NT2/D1 (cell line): ENCODE measurements at regions not wholly inside any gene's neighbourhood (a gene's known extent, or its start where the extent isn't known, plus 50 kb on each side); places are given as distances from the start of the nearest gene placed in this dataset.

Source experiments
- DNase-seq: peaks from one replicate; pipeline ENCODE4 v3.0.0-alpha.2; 2011; ENCODE audit warnings: low read depth, low spot score
- H3K27me3 ChIP-seq: 2 replicates; pipeline ENCODE4 v1.6.0; 2011; ENCODE audit warnings: mild to moderate bottlenecking; ENCODE audit not compliant: insufficient read length, insufficient read depth
- H3K36me3 ChIP-seq: 2 replicates; pipeline ENCODE4 v1.6.1; 2011; ENCODE audit warnings: mild to moderate bottlenecking, low read length, mixed read lengths; ENCODE audit not compliant: insufficient read depth, insufficient read length
- H3K4me1 ChIP-seq: 2 replicates; pipeline ENCODE4 v1.5.1; 2011; ENCODE audit not compliant: insufficient read depth, insufficient read length
- H3K4me3 ChIP-seq: 2 replicates; pipeline ENCODE4 v1.5.1; 2011; ENCODE audit warnings: low read depth; ENCODE audit not compliant: insufficient read length
- H3K9ac ChIP-seq: 2 replicates; pipeline ENCODE4 v1.6.0; 2011; ENCODE audit warnings: low read depth; ENCODE audit not compliant: insufficient read length
- H3K9me3 ChIP-seq: 2 replicates; pipeline ENCODE4 v1.5.1; 2011; ENCODE audit warnings: mild to moderate bottlenecking, low read length; ENCODE audit not compliant: insufficient read depth
- SUZ12 ChIP-seq: IDR thresholded peaks from 2 replicates; pipeline ENCODE4 v1.6.1; 2011; ENCODE audit not compliant: insufficient read length, insufficient read depth; ENCODE audit errors: extremely low read depth
- YY1 ChIP-seq: IDR thresholded peaks from 2 replicates; pipeline ENCODE4 v1.6.1; 2011; ENCODE audit not compliant: insufficient read length, insufficient read depth
- ZNF274 ChIP-seq: IDR thresholded peaks from 2 replicates; pipeline ENCODE4 v1.6.1; 2011; ENCODE audit warnings: mild to moderate bottlenecking, low read depth, low read length

DNA sequence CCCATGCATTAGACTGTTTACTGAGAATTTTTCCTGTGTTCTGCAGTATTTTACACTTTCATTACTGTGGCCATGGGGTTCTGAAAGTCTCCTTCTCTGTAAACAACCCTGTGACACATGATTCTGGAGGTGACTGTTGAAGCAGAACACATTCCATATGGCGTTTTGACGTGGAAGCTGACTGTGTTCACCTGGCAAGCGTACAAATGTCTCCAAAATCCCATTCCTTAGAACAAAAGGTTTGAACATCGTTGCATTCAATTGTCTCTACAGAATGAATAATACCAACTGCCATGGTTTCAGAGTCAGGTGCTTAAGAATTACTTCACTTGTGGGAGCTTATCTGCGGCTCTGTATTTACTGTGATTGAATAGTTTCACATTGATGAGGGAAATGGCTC is 485.6 kb upstream of the TMEM132C start:
- no peak for DNase-seq
- peaks cover 5% of the 10 kb centered on the region for H3K4me1 ChIP-seq
- H3K36me3 ChIP-seq = no peaks in the 10 kb centered on the region
- no peaks in the 10 kb centered on the region for H3K27me3 ChIP-seq
- no peak overlapping the region for H3K9ac ChIP-seq
- H3K9me3 ChIP-seq = no peaks in the 10 kb centered on the region
- TF ChIP-seq YY1 (no peak), SUZ12 (no peak), ZNF274 (no peak)
- H3K4me3 ChIP-seq = no peak overlapping the region

DNA sequence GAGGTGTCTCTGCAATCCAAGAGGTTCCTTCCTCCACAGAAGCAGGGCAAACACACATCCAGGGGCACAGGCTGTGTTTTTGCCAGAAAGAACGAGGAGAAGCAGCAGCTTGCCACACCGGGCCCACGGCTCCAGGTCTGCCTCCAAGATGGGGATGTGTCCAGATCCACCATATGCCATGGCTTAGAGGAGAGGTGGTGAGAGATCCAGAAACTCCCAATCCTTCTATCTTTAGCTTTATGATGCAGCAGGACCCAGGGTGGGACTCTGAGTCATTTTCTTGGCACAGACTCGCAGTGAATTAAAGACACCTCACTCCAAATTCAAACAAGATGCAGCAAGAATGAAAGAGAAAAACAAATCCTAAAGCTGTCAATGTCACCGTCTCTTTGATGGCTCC is 481.4 kb upstream of the TMEM132C start:
- Histone ChIP-seq H3K4me1 (peaks cover 5% of the 10 kb centered on the region), H3K9ac (no peak overlapping the region), H3K4me3 (no peak overlapping the region), H3K36me3 (no peaks in the 10 kb centered on the region), H3K27me3 (no peaks in the 10 kb centered on the region), H3K9me3 (no peaks in the 10 kb centered on the region)
- TF ChIP-seq YY1 = no peak
- TF ChIP-seq SUZ12 = no peak
- no peak for TF ChIP-seq ZNF274
- no peak for DNase-seq

DNA sequence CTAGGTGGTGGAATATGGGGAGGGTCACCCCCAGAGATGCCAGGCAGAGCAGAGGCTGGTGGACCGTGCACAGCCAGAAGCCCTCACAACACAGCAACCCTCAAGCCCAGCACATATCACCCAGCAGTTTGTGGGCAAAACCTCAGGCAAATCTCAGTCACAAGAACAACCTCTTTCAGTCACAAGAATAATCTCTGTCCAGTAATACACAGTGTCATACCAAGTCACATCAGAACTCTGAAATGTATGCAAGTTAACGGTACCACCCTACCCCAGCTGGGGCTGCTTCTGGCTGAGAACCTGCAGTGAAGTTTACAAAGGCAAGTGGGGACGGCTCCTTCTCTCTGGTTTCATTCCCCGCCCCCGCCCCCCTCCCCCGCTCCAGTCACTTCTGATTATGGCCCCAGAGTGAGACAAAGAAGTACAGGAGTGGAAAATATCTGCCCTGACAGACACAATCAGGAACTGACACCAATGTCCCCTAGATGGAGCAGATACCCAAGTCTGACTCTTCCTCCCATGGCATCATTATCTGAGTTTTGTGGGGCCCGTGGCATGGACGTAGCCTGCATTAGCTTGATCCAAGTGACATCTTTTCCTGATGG is 480.9 kb upstream of the TMEM132C start:
- no peaks in the 10 kb centered on the region for H3K27me3 ChIP-seq
- H3K36me3 ChIP-seq = no peaks in the 10 kb centered on the region
- H3K9ac ChIP-seq = no peak overlapping the region
- no peak overlapping the region for H3K4me3 ChIP-seq
- TF ChIP-seq YY1 (no peak), ZNF274 (no peak), SUZ12 (no peak)
- H3K4me1 ChIP-seq = peaks cover 5% of the 10 kb centered on the region
- H3K9me3 ChIP-seq = no peaks in the 10 kb centered on the region
- no peak for DNase-seq

DNA sequence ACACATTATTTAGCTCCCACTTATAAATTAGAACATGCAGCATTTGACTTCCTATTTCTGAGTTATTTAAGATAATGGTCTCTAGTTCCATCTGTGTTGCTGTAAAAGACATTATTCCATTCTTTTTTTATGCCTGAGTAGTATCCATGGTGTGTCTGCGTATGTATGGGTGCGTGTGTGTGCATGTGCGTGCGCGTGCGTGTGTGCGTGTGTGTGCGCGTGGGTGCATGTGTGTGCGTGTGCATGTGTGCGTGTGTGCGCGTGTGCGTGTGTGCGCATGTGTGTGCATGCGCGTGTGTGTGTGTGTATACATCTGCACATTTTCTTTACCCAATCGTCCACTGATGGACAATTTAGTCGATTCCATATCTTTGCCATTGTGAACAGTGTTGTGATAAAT is 479.4 kb upstream of the TMEM132C start:
- no peak overlapping the region for H3K4me3 ChIP-seq
- H3K36me3 ChIP-seq = no peaks in the 10 kb centered on the region
- peaks cover 5% of the 10 kb centered on the region for H3K4me1 ChIP-seq
- no peak overlapping the region for H3K9ac ChIP-seq
- no peaks in the 10 kb centered on the region for H3K9me3 ChIP-seq
- no peaks in the 10 kb centered on the region for H3K27me3 ChIP-seq
- DNase-seq = no peak
- TF ChIP-seq YY1 = no peak
- TF ChIP-seq ZNF274 = no peak
- TF ChIP-seq SUZ12 = no peak

DNA sequence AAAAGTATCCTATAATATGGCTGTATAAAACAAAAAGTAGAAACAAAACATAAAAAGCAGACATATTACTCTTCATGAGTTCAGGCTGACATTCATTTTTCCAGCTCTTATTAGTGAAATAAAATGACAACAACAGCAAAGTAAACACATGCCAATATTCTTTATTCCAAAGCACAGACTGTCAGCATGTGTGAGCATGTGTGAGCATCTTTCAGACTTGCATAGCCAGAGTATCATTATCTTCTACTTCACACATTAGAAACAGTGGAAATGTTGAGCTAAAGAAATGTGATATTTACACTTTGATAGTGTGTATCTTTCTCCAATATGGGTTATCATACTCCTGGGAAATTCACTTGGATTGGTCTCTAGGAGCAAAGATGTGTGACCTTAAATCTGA is 476.6 kb upstream of the TMEM132C start:
- H3K27me3 ChIP-seq = no peaks in the 10 kb centered on the region
- no peaks in the 10 kb centered on the region; the same call in 1 of the 2 replicates for H3K9me3 ChIP-seq
- no peak overlapping the region for H3K9ac ChIP-seq
- TF ChIP-seq SUZ12 (no peak), YY1 (no peak), ZNF274 (no peak)
- no peak for DNase-seq
- peaks cover 4% of the 10 kb centered on the region for H3K4me1 ChIP-seq
- H3K4me3 ChIP-seq = no peak overlapping the region
- no peaks in the 10 kb centered on the region for H3K36me3 ChIP-seq

DNA sequence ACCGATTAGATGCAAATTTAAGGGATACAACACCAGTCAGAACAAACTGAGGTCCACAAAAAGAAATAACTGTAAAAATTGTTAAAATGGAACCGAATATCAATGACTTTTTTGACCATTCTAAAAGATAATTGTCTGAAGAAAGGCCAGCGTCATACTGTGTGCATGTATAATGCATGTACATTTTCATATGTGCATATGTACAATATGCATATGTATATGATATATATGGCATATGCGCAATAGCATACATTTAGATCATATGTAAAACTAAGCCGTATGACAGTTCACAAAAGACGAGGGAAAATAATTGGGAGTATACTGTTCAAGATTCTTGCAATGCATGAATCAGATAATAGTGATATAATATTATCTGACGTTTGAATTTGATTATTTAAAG is 475.8 kb upstream of the TMEM132C start:
- Histone ChIP-seq H3K4me1 (no peaks in the 10 kb centered on the region), H3K27me3 (no peaks in the 10 kb centered on the region), H3K4me3 (no peak overlapping the region), H3K9ac (no peak overlapping the region), H3K9me3 (no peaks in the 10 kb centered on the region; the same call in 1 of the 2 replicates), H3K36me3 (no peaks in the 10 kb centered on the region)
- TF ChIP-seq YY1 (no peak), ZNF274 (no peak), SUZ12 (no peak)
- no peak for DNase-seq

DNA sequence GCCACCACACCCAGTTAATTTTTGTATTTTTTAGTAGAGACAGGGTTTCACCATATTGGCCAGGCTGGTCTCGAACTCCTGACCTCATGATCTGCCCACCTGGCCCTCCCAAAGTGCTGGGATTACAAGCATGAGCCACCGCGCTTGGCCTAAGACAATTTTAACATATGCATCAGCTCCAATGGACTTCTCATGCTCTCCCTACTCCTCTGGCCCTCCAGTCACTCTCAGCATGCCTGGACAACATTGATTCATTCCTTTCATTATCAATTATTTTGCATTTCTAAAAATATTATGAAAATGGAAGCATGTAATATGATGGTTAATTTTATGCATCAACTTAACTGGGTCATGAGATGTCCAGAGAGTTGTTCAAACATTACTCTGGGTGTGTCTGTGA is 469.1 kb upstream of the TMEM132C start:
- Histone ChIP-seq H3K9me3 (no peaks in the 10 kb centered on the region; the same call in 1 of the 2 replicates), H3K4me1 (no peaks in the 10 kb centered on the region), H3K36me3 (no peaks in the 10 kb centered on the region), H3K9ac (no peak overlapping the region), H3K27me3 (no peaks in the 10 kb centered on the region), H3K4me3 (no peak overlapping the region)
- no peak for DNase-seq
- no peak for TF ChIP-seq ZNF274
- TF ChIP-seq YY1 = no peak
- TF ChIP-seq SUZ12 = no peak

DNA sequence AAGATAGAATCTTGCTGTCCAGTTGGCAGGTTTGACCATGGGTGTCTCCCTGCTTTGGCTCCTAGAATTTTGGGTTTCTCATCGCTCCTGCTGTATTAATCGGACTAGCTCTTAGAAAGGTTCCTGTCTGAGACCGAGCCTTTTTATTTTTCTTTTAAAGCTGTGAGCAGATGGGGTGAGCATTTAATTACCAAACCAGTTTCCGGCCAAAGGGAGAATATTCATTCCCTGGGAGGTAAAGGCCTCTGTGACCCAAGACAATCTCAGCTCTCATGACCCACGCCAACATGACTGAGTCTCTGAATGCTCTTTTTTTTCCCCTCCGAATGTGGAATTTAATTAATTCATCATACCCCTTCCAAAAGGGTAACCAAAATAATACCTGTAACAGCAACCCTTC is 464.7 kb upstream of the TMEM132C start:
- no peak for TF ChIP-seq ZNF274
- TF ChIP-seq YY1 = no peak
- TF ChIP-seq SUZ12 = no peak
- Histone ChIP-seq H3K9ac (no peak overlapping the region), H3K4me3 (no peak overlapping the region), H3K4me1 (no peaks in the 10 kb centered on the region), H3K36me3 (no peaks in the 10 kb centered on the region), H3K27me3 (no peaks in the 10 kb centered on the region), H3K9me3 (no peaks in the 10 kb centered on the region)
- DNase-seq = no peak
